AG04450 (cell line): ENCODE measurements at regions not wholly inside any gene's neighbourhood (a gene's known extent, or its start where the extent isn't known, plus 50 kb on each side); places are given as distances from the start of the nearest gene placed in this dataset.

ENCODE experiments used
- CTCF ChIA-PET: fragments of 300-600, 350-600 bp; formaldehyde crosslinking; extraction: SDS; loops from one replicate; lab custom pipeline; 2022; ENCODE audit warnings: antibody characterized with exemption, inconsistent platforms; lab: Charles Lee
- POLR2A ChIA-PET: fragments of 350-600 bp; formaldehyde crosslinking; extraction: SDS; loops from one replicate; lab custom pipeline; 2021; ENCODE audit warnings: antibody characterized with exemption, inconsistent platforms; lab: Yijun Ruan, JAX
- DNase-seq: peaks from one replicate; pipeline ENCODE4 v3.0.0-alpha.2; 2011; ENCODE audit warnings: low read depth, low spot score
- H3K27ac ChIP-seq: one replicate; pipeline ENCODE4 v1.5.1; 2012; ENCODE audit warnings: low read depth, low read length, control low read depth
- H3K27me3 ChIP-seq: one replicate; pipeline ENCODE4 v1.6.0; 2012; ENCODE audit warnings: low read length; ENCODE audit not compliant: control insufficient read depth, insufficient read depth
- H3K4me3 ChIP-seq: 2 replicates; pipeline ENCODE4 v1.5.1; 2011; ENCODE audit warnings: mild to moderate bottlenecking, low read depth, low read length, control low read depth
- H3K9me3 ChIP-seq: 2 replicates; pipeline ENCODE4 v1.5.1; 2012; ENCODE audit warnings: low read length; ENCODE audit not compliant: control insufficient read depth, insufficient read depth
- TF ChIP-seq, protein P1 (sequence below): IDR thresholded peaks from 2 replicates; pipeline ENCODE4 v1.5.1; 2011; ENCODE audit warnings: low read depth, low read length, control low read depth, inconsistent platforms

- Histone ChIP-seq H3K9me3 (no peaks in the 10 kb centered on the region; the same call in 1 of the 2 replicates), H3K27ac (no peak overlapping the region), H3K27me3 (peaks cover 4% of the 10 kb centered on the region), H3K4me3 (no peak overlapping the region)
- TF ChIP-seq, protein P1, sequence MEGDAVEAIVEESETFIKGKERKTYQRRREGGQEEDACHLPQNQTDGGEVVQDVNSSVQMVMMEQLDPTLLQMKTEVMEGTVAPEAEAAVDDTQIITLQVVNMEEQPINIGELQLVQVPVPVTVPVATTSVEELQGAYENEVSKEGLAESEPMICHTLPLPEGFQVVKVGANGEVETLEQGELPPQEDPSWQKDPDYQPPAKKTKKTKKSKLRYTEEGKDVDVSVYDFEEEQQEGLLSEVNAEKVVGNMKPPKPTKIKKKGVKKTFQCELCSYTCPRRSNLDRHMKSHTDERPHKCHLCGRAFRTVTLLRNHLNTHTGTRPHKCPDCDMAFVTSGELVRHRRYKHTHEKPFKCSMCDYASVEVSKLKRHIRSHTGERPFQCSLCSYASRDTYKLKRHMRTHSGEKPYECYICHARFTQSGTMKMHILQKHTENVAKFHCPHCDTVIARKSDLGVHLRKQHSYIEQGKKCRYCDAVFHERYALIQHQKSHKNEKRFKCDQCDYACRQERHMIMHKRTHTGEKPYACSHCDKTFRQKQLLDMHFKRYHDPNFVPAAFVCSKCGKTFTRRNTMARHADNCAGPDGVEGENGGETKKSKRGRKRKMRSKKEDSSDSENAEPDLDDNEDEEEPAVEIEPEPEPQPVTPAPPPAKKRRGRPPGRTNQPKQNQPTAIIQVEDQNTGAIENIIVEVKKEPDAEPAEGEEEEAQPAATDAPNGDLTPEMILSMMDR = no peak
- POLR2A ChIA-PET = no interaction called here
- CTCF ChIA-PET = no interaction called here
- DNase-seq = no peak
These were observed 395.3 kb upstream of the BTBD3 start for GRCh38 chr20:11522366-11522741.

DNA sequence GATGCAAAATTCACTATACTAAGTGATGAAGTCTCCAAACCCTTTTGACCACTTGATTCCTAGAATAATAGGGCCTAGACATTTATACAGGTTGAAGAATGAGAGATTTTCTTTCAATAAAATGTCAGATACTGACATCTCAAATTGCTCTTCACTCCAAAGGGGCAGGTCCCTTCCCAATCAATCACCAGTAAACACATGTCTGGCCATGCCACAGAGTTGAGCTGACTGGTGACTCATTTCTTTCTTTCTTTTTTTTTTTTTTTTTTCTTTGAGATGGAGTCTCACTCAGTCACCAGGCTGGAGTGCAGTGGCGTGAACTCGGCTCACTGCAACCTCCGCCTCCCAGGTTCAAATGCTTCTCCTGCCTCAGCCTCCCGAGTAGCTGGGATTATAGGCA is 388.6 kb upstream of the BTBD3 start:
- Histone ChIP-seq H3K27me3 (no peaks in the 10 kb centered on the region), H3K4me3 (no peak overlapping the region), H3K27ac (no peak overlapping the region), H3K9me3 (no peaks in the 10 kb centered on the region; the same call in 1 of the 2 replicates)
- ChIA-PET POLR2A (interaction anchor here (0.7 kb wide), 1 partner anchor 32 kb away, joined by 3 read pairs; no protein-coding TSS in a partner anchor), CTCF (no interaction called here)
- TF ChIP-seq, protein P1 = no peak
- DNase-seq = no peak

GRCh38 chr20:11537032-11537431 is 380.7 kb upstream of the BTBD3 start:
- Histone ChIP-seq H3K4me3 (no peak overlapping the region), H3K27ac (no peak overlapping the region), H3K9me3 (peaks cover 4% of the 10 kb centered on the region), H3K27me3 (no peaks in the 10 kb centered on the region)
- TF ChIP-seq, protein P1 = no peak
- DNase-seq = no peak
- ChIA-PET CTCF (no interaction called here), POLR2A (interaction anchor here (1.0 kb wide), 1 partner anchor 877 kb away, joined by 4 read pairs; no protein-coding TSS in a partner anchor)

DNA sequence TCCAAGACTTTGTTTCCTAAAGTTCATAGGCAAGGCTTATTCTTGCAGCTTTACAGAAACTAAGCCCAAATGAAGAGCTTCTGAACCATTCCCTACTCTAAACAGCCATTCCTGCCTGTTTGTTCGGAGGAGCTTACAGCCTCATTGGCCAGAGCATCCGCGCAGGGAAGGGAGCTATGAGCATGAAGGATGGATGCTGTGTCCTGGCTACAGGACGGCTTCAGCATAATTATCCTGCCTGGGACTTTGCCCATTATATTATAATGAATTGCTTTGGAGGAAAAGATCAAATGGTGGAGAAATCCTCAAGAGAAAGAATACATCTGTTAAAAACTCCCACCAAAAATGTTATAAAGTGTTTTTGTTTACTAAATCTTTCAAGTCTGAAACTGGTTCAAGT is 378.2 kb upstream of the BTBD3 start:
- POLR2A ChIA-PET = no interaction called here
- TF ChIP-seq, protein P1 = no peak
- CTCF ChIA-PET = interaction anchor here (1.8 to 2.3 kb wide), 2 partner anchors 987 to 1561 kb away, joined by 4 to 5 read pairs; no protein-coding TSS in a partner anchor

GRCh38 chr20:11540558-11540957 is 377.1 kb upstream of the BTBD3 start:
- Histone ChIP-seq H3K4me3 (no peak overlapping the region), H3K9me3 (peaks cover 4% of the 10 kb centered on the region), H3K27me3 (no peaks in the 10 kb centered on the region), H3K27ac (no peak overlapping the region)
- DNase-seq = no peak
- POLR2A ChIA-PET = no interaction called here
- CTCF ChIA-PET = interaction anchor here (2.3 kb wide), 1 partner anchor 1562 kb away, joined by 4 read pairs; no protein-coding TSS in a partner anchor
- TF ChIP-seq, protein P1 = no peak

More for the DNA sequence above, 378.2 kb upstream of the BTBD3 start:
- Histone ChIP-seq H3K27me3 (no peaks in the 10 kb centered on the region), H3K9me3 (peaks cover 4% of the 10 kb centered on the region), H3K4me3 (no peak overlapping the region), H3K27ac (no peak overlapping the region)
- no peak for DNase-seq
